DND-41 (cell line): ENCODE measurements at regions not wholly inside any gene's neighbourhood (a gene's known extent, or its start where the extent isn't known, plus 50 kb on each side); places are given as distances from the start of the nearest gene placed in this dataset.

Source experiments
- ATAC-seq: fragments of 200-7000 bp; cut with Tn5 transposase; 3 replicates; pipeline ENCODE4 v1.9.1; 2021; ENCODE audit warnings: low read depth; ENCODE audit not compliant: insufficient read depth
- DNase-seq: peaks from one replicate; pipeline ENCODE4 v3.0.0-alpha.2; 2020
- H2AFZ ChIP-seq: 2 replicates; pipeline ENCODE4 v1.6.0; 2012; ENCODE audit warnings: low read depth, low read length
- H3K27ac ChIP-seq: 2 replicates; pipeline ENCODE4 v1.5.1; 2012; ENCODE audit warnings: low read length, inconsistent platforms
- H3K27me3 ChIP-seq: fragments of 200-600 bp; sonication (generic); 2 replicates; pipeline ENCODE4 v1.6.0; 2012; ENCODE audit warnings: low read length, mild to moderate bottlenecking, inconsistent platforms; ENCODE audit not compliant: insufficient read depth, poor library complexity
- H3K36me3 ChIP-seq: 2 replicates; pipeline ENCODE4 v1.5.1; 2012; ENCODE audit warnings: low read length, inconsistent platforms; ENCODE audit not compliant: insufficient read depth
- H3K4me1 ChIP-seq: 2 replicates; pipeline ENCODE4 v1.5.1; 2012; ENCODE audit warnings: mild to moderate bottlenecking, low read length; ENCODE audit not compliant: insufficient read depth
- H3K4me2 ChIP-seq: 2 replicates; pipeline ENCODE4 v1.6.0; 2012; ENCODE audit warnings: mild to moderate bottlenecking, moderate library complexity, low read length, inconsistent platforms; ENCODE audit not compliant: insufficient read depth
- H3K4me3 ChIP-seq, 2 experiments: fragments of 200-600 bp in 1 of 2; shearing (Covaris generic) in 1 of 2; 2 replicates each; pipeline ENCODE4 v1.5.1; 2012 to 2016; ENCODE audit warnings: inconsistent platforms in 2 of 2, low read length in 2 of 2, mild to moderate bottlenecking in 2 of 2, low read depth in 1 of 2, moderate library complexity in 1 of 2
- H3K79me2 ChIP-seq: 2 replicates; pipeline ENCODE4 v1.6.0; 2012; ENCODE audit warnings: low read length, inconsistent platforms; ENCODE audit not compliant: insufficient read depth
- H3K9ac ChIP-seq: 2 replicates; pipeline ENCODE4 v1.6.0; 2012; ENCODE audit warnings: low read depth, mild to moderate bottlenecking, inconsistent platforms, low read length, moderate library complexity
- H3K9me3 ChIP-seq: 2 replicates; pipeline ENCODE4 v1.5.1; 2012; ENCODE audit warnings: low read length, moderate library complexity, mild to moderate bottlenecking, inconsistent platforms; ENCODE audit not compliant: insufficient read depth, severe bottlenecking
- H4K20me1 ChIP-seq: 2 replicates; pipeline ENCODE4 v1.6.0; 2012; ENCODE audit warnings: low read length; ENCODE audit not compliant: insufficient read depth
- CTCF ChIP-seq: IDR thresholded peaks from 2 replicates; pipeline ENCODE4 v1.5.1; 2012; ENCODE audit warnings: borderline replicate concordance, low read length, moderate library complexity, mild to moderate bottlenecking; ENCODE audit not compliant: poor library complexity, severe bottlenecking; ENCODE audit errors: extremely low read depth
- EZH2 ChIP-seq: IDR thresholded peaks from 3 replicates; pipeline ENCODE4 v1.6.1; 2012; ENCODE audit warnings: borderline replicate concordance, low read depth, mild to moderate bottlenecking, moderate library complexity, low read length, inconsistent platforms; ENCODE audit not compliant: severe bottlenecking

- Histone ChIP-seq H4K20me1 (no peaks in the 10 kb centered on the region), H3K9ac (no peak overlapping the region), H3K27ac (no peak overlapping the region), H3K4me1 (no peaks in the 10 kb centered on the region), H3K9me3 (no peaks in the 10 kb centered on the region), H2AFZ (no peak overlapping the region), H3K79me2 (no peaks in the 10 kb centered on the region), H3K4me3 (no peak overlapping the region), H3K36me3 (no peaks in the 10 kb centered on the region), H3K27me3 (no peaks in the 10 kb centered on the region), H3K4me2 (no peak overlapping the region)
- DNase-seq (no peak), ATAC-seq (no peak)
- TF ChIP-seq CTCF (no peak), EZH2 (no peak)
Observed at GRCh38 chr6:12426121-12426520, 136.0 kb downstream of the EDN1 start.

DNA sequence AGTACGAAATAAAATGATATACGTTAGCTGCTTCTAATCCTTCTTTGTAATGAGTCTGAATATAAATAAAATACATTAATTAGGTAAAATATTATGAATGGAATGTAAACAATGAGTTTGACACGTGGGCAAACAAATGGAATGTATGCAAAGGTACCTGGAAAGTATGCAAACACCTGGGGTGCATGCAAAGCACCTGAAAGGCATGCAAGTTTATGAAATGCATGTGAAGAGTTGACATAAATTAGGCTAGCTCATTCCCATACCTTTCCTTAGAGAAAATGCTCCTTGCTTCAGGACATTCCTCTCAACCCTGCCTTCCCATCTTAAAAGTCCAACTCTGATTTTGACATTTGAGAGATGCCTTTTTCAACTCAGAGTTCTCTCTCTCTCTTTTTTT, 140.9 kb downstream of the EDN1 start:
- TF ChIP-seq EZH2 (no peak), CTCF (no peak)
- H3K27ac ChIP-seq, result no peak overlapping the region
- H4K20me1 ChIP-seq, result no peaks in the 10 kb centered on the region

DNA sequence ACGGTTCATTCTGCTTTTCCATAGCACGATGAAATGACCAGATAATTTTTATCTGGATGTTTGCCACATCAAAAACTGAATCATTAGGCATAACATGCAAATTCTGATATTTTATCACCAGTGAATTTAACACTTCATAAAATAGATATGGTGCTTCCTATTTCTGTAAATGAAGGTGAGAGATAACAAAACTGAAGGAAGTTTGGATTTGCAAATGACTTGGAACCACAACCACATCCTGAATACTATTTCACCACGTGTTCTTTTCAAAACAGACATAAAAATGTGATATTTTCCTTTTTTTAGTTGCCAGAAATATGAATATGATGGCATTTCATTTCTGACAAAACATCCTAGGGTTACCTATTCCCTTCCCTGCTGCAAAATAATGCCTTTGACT, 146.1 kb downstream of the EDN1 start:
- DNase-seq, result no peak
- Histone ChIP-seq H3K9me3 (no peaks in the 10 kb centered on the region), H3K27me3 (no peaks in the 10 kb centered on the region), H3K36me3 (no peaks in the 10 kb centered on the region), H4K20me1 (no peaks in the 10 kb centered on the region), H3K4me1 (peaks cover 10% of the 10 kb centered on the region; the same call in 1 of the 2 replicates), H3K4me3 (no peak overlapping the region), H3K27ac (no peak overlapping the region), H3K79me2 (no peaks in the 10 kb centered on the region), H3K4me2 (no peak overlapping the region), H2AFZ (no peak overlapping the region), H3K9ac (no peak overlapping the region)
- no peak for TF ChIP-seq EZH2
- no peak for TF ChIP-seq CTCF
- ATAC-seq, result no peak

More for the DNA sequence above, 140.9 kb downstream of the EDN1 start:
- Histone ChIP-seq H3K4me1 (peaks cover 3% of the 10 kb centered on the region; the same call in 1 of the 2 replicates), H2AFZ (no peak overlapping the region), H3K9me3 (no peaks in the 10 kb centered on the region), H3K27me3 (no peaks in the 10 kb centered on the region), H3K79me2 (no peaks in the 10 kb centered on the region), H3K4me2 (no peak overlapping the region), H3K36me3 (no peaks in the 10 kb centered on the region), H3K9ac (no peak overlapping the region), H3K4me3 (no peak overlapping the region)
- DNase-seq (no peak), ATAC-seq (no peak)

DNA sequence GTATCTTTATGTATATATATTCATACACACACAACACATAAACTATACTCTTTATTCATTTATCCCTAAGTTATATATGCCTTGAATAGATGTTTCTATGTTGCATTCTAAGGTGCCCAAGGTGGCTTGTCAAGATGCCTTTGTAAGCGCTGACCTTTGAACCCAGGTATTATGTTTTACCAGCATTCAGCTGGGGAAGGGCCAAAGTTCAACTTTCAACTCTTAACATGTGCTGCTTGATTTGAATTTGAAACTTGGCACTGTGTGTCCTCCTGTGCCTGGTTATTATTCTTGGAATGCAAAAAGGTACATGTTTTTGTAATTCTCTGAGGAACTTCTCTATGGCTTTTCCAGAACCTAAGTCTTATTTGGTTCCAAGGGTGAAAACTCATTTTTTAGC, 146.5 kb downstream of the EDN1 start:
- H3K4me2 ChIP-seq, result no peak overlapping the region
- DNase-seq (no peak), ATAC-seq (no peak)
- H3K27ac ChIP-seq, result no peak overlapping the region
- H3K9me3 ChIP-seq, result no peaks in the 10 kb centered on the region
- TF ChIP-seq CTCF (no peak), EZH2 (no peak)
- H3K4me3 ChIP-seq, result no peak overlapping the region
- no peaks in the 10 kb centered on the region for H4K20me1 ChIP-seq
- H3K36me3 ChIP-seq, result no peaks in the 10 kb centered on the region
- no peaks in the 10 kb centered on the region for H3K27me3 ChIP-seq
- H3K79me2 ChIP-seq, result no peaks in the 10 kb centered on the region
- H2AFZ ChIP-seq, result no peak overlapping the region
- H3K9ac ChIP-seq, result no peak overlapping the region
- H3K4me1 ChIP-seq, result peaks cover 10% of the 10 kb centered on the region; the same call in 1 of the 2 replicates
